ENCODE measurements at regions not wholly inside any gene's neighbourhood (a gene's known extent, or its start where the extent isn't known, plus 50 kb on each side); places are given as distances from the start of the nearest gene placed in this dataset.
A peak's percentile ranks its signal among the peaks of the same experiment; 100 is the strongest.

DNA sequence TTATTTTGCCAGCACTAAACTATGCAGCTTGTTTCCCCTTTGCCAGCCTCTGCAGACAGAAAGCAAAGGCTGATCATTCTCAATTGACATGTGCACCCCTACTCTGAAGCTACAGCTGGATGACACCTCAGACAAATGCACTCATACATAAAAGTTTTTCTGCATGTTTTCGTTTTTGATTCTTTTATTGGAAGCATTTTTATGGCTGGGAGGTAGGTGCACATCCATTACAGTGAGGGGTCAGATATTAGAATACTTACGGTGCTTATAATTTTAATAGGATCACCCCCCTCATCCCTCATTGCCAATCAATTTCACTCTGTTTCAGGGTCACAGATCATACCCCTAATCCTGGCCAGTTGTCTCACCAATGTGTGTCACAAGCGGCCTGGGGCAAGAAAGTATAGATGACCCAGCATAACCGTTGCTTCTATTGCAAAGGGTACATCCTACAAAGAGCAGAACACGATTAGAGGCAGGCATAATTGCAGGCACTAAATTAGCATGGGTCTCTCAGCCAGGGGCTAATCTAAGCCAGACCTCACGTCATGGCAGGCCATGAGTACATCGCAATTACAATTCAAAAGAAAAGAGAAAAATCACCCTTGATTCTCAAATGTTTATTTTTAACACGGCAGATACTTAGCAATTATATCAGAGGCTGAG, 89.5 kb upstream of the SOX9 start:
- DNase-seq (ENCODE audit: low spot score) (no peak), ATAC-seq (no peak)
- intact Hi-C loops (cut with DNase I): no loop called here

DNA sequence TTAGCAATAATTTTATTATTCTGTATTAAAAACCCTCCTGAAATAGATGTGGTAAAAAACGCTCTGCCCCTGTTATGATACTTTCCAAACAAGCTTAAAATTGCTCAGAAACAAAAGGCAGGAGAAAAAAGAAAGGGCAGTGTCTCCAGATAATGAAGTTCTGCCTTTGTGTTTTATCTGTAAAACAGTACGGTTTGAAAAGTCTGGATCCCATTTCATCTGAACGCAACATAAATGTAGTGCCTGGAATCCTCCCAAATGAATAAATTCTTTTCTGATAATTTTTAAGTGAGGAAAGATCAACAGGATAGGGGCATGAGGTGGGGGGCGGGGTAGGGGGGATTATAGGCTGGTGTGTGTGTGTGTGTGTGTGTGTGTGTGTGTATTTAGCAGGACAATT, 87.5 kb upstream of the SOX9 start:
- DNase-seq (ENCODE audit: low spot score) (no peak), ATAC-seq (no peak)
- intact Hi-C loops (cut with DNase I): no loop called here

DNA sequence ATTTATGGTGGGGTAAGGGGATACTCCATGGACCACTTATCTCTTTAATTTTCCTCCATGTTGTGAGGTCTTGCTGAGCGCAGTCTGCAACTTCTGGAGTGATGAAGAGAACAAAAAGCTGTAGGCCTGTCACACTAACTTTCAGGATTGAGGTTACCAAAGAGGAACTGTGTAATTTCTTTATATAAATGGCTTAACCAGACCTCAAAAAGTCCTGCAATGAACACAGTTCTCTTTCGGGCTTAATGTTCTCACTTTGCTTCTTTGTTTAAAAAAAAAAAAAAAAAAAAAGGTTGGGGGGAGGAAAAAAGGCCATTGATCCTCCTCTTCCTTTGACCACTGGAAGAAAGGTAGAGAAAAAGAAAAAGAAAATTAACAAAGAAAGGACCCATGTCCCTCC, 86.8 kb upstream of the SOX9 start:
- intact Hi-C loops (cut with DNase I): no loop called here
- ATAC-seq (no peak), DNase-seq (ENCODE audit: low spot score) (no peak)

DNA sequence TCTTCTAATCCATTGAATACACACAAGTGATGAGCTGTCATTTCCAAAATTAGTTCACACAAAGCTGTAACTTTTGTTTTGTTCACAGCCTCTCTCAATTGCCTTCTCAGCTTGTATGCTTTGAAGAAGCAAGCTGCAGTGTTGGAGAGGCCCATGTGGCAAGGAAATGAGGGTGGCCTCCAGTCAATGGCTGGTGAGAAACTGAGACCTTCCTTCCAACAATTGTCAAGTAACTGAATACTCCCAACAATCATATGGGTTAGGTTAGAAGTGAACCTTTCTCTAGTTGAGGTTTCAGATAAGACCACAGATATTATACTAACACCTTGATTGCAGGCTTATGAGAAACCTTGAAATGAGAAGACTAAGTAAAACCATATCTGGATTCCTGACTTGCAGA, 82.4 kb upstream of the SOX9 start:
- DNase-seq (ENCODE audit: low spot score) (no peak), ATAC-seq (no peak)
- intact Hi-C loops (cut with DNase I): no loop called here

DNA sequence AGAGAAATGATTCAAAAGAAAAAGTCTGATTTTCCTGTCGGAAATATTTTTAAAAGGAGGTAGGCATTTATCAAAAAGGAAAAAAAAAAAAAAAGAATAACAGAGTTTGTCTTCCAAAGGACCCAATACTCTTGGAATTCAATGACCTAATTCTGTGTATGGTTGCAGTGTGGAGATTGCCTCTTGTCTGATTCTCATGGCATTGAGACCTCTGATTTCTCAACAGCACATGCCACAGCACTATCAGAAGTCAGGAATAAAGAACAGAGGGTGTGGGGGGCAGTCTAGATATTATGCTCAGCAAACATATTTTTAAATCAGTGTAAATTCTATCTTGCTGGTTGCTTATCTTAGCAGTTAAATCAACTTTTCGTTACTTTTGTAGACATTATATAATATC, 81.3 kb upstream of the SOX9 start:
- intact Hi-C loops (cut with DNase I): no loop called here
- DNase-seq (ENCODE audit: low spot score) (no peak), ATAC-seq (no peak)

DNA sequence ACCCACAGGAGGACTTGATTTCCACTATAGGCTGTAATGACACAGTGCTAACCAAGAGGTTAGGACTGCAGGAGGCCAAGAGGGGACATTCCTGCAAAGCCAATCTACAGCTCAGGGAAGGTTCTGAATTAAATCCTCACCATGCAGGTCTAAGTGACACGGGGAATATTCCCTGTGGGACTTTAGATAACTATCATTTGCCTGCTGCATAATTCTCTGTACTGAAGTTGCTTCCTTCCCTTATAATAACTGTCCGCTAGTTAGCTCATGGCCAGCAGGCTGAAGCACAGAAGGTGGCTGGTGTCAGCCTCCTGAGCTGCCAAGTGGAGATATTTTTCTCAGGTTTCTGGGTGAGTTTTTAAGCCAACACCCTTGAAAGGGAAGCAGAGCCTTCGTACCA, 74.6 kb upstream of the SOX9 start:
- no peak for DNase-seq (ENCODE audit: low spot score)
- intact Hi-C loops (cut with DNase I): no loop called here

DNA sequence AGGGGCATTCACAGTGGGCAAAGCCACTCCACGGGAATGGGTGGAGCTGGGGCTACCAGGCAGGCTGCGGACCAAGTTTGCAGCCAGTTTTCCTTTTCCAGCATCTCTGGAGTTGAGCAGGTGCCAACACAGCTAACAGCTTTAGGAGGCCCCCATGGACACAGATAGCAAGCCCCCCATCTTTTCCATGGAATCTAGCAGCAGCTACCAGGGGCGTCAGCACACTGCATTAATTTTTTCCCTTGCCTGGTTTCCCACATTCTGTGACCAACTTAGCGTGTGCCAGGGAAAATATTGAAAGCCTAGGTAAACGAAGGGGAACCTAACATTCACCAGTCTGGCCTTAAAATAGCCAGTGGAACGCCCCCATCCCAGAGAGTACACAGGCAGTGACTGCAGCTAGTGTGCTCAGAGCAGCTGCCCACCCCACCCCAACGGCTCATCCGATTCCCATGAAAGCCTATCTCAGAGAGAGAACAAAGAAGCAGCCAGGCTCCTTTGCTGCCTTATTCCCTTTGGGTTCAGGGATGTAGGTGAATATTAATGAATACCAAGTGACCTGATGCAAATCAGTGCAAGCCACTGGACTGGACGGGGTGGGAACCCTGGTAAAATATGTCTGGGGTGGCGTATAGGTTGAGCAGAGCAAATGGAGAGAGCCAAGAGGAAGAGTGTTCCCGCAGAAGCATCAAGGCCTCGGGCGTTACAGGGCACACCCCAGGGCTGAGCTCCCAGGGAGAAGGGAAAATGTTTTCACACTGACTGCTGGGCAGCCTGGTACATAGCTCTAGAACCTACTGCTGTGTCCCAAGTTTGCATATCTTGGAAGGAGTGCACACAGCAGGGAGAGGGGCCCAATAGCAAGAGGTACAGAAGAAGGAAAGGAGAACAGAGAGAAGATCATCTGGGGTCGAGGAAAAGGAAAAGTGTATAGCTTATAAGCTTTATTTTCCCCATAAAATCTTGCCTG, 73.9 kb upstream of the SOX9 start:
- intact Hi-C loops (cut with DNase I): no loop called here
- DNase-seq (ENCODE audit: low spot score) (no peak), ATAC-seq (no peak)

More for the DNA sequence above, 74.6 kb upstream of the SOX9 start:
- no peak for ATAC-seq

DNA sequence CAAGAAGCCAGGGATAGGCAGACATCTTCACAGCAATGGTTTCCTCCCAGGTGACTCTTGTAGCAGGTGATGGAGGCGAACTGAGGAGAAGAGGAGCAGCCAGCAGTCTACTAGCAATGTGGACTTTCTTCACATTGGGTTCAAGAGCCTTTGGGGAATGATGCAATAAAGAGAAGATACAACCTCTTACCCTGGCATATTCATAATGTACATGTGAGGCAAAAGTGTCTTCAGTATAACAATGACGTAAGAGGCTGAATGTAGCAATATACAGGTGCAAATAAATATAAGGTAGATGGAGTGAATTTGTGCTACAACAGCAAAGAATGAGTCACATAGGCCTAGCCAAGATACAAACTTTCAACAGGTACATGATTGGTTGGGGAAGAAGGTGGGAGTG, 70.9 kb upstream of the SOX9 start:
- intact Hi-C loops (cut with DNase I): no loop called here
- DNase-seq (ENCODE audit: low spot score) (no peak), ATAC-seq (no peak)

DNA sequence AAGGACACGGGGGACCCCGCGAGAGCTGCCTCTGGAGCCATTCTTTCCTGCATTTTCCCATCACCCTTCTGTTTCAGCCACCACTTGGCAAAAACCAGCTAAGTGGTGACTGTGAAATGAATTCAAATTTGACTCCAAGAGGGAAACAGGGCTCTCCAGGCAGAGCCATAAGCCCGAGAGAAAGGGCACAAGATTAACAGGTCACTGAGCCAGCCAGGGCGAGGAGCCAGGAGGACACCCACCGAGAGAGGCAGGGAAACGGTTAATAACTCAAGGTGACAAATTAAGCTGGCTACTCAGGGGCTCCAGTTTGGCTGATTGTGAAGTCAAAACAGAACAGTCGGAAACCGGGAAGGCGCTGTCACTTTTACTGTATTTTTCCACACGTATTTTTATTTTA, 67.8 kb upstream of the SOX9 start:
- intact Hi-C loops (cut with DNase I): no loop called here
- ATAC-seq (no peak), DNase-seq (ENCODE audit: low spot score) (no peak)

DNA sequence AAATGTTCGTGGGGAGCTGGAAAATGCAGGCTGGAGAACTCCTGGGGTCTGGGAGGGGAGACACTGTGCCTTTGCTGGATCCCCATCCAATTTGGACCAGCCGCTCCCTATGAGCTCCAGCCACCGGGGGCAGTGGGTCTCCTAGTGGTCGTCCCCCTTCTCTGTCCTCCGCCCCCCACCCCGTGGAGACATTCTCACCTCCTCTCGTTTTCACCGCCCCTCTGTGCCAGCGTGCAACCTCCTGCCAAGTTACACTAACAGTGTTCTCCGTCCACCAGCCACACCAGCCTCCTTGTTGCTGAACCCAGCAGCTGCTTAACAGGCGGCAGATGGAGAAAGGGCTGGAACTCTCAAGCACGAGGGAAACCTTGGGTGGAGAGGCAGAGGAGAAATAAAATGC, 67.4 kb upstream of the SOX9 start:
- DNase-seq (ENCODE audit: low spot score) (no peak), ATAC-seq (no peak)
- intact Hi-C loops (cut with DNase I): no loop called here

DNA sequence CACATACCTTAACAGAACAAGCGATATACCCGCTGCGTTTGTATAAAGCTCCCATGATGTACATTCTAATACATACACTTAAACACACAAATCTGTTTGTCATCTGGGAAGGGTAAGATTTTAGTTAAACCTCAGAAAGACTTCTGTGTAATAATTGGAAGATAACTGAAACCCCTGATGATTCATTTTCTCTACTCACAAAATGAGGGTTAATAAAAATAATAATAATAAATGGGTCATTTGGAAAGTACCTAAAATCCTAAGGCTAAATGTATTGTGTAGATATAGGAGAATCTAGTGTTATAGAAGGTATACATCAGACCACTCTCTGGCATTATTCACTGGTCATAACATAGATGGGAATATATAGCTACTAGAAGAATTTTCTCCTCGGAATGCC, 64.7 kb upstream of the SOX9 start:
- ATAC-seq (no peak), DNase-seq (ENCODE audit: low spot score) (no peak)
- intact Hi-C loops (cut with DNase I): no loop called here

DNA sequence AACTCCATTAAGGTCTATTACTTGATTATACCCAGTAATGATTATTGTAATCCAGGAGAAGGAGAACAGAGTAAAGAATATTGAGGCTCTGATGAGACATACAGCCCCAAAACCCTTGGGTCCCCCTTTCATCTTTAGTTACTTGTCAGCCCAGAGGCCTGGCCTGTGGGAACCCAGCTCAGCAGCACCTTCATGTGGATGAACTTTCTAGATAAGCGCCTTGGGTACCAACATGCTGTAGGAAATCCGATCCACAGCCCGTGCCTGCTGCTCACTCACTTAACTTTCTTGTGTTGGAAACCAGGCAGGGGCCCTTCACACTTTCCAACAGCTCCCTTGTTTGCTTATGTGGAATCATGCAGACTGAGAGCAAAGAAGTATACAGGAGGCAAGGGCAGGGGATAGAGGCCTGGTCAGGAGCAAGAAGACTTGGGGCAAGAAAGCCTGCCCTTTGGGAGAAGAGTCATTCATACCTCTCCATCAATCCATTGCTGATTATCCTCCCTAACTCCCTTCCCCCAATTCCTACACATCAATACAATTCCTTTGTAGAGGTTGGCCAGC, 64.0 kb upstream of the SOX9 start:
- intact Hi-C loops (cut with DNase I): no loop called here
- ATAC-seq (no peak), DNase-seq (ENCODE audit: low spot score) (no peak)

DNA sequence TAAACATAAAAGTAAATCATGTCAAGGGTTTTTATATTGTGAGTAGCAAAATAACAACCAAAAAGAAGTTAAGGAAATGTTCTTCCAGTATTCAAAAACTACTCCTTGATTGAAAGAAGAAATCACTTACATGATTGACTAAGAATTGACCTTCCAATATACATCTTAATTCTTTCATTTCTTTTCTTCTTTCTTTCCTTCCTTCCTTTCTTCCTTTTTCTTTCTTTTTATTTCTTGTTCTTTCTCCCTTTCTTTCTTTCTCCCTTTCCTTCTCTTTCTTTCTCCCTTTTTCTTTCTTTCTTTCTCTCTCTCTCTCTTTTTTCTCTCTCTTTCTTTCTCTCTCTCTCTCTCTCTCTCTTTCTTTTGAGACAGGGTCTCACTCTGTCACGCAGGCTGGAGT, 60.7 kb upstream of the SOX9 start:
- DNase-seq (ENCODE audit: low spot score) (no peak), ATAC-seq (no peak)
- intact Hi-C loops (cut with DNase I): no loop called here

DNA sequence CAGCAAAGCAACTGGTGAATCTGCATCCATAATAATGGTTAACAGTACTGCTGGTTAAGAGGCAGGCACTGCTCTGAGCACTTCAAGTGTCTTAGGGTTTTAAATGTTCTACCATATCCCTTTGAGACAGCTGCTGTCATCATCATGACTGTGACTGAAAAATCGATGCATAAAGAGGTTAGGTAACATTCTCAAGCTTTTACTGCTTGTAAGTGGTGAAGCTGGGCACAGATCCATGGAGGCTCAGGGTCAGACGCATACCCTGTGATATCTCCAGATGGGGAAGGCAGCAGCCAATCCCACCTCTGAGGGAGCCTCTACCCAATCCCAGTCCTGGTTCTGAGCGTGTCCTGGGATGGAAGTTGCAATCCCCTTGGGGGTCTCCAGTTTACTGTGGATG, 57.6 kb upstream of the SOX9 start:
- DNase-seq (ENCODE audit: low spot score): no peak
- intact Hi-C loops (cut with DNase I): no loop called here
- ATAC-seq: peak; percentile 44

DNA sequence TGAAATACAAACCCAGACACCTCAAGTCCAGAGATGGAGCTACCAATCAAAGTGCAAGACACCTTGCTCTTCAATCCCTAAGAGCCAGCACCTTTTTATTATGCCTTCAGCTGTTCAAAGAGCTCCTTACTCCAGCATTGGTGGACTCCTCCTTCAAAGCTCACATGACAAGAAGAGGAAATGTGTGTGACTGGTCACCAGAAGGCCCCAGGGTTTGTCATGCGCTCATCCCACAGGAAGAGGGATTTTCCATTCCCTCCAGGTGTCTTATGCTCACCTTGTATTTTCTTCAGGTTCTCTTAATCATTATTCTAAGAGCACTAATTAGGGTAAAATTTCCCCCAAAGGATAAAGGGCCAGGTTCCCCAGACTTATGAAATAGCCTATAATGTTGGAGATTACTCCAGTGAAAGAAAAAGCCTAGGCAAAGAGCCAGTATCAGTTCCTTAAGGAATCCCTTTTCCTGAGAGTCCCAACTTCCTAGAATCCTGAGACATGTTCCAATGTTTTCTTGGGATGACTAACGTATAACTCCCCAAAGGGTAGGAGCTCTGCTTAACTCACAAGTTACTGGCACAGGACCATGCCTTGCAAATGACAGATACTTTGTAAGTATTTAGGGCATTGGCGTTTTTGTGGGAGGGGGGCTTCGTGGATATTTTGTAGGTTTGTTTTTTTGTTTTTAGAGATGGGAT, 56.9 kb upstream of the SOX9 start:
- peak; percentile 30 for ATAC-seq
- intact Hi-C loops (cut with DNase I): no loop called here
- no peak for DNase-seq (ENCODE audit: low spot score)

DNA sequence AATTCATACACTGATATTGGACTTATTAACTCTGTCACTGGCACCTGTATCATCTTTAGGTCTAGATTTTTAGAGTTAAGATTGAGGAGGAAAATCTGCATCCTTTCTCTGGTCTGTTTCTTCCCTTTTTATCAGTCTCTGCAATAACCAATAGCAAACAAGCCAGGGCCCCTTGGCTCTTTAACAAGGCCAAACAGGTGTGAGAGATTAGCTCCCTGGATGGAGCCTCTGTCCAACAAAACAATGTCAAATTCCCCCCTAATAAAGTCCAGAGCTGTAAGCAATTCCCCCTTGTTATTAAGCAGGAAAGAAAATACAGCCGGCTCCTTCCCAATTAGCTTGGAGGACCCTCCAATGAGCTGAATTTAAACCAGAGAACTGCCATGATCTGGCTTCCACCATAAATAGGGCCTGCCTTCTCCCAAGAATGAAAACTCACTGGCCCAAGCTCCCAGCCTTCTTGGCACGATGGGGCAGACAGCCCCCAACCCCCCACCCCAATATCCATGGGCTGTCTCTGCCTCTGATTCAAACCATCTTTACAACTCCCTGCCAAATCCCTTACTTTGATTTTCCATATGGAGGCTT, 56.1 kb upstream of the SOX9 start:
- DNase-seq (ENCODE audit: low spot score): no peak
- intact Hi-C loops (cut with DNase I): no loop called here
- ATAC-seq: no peak

DNA sequence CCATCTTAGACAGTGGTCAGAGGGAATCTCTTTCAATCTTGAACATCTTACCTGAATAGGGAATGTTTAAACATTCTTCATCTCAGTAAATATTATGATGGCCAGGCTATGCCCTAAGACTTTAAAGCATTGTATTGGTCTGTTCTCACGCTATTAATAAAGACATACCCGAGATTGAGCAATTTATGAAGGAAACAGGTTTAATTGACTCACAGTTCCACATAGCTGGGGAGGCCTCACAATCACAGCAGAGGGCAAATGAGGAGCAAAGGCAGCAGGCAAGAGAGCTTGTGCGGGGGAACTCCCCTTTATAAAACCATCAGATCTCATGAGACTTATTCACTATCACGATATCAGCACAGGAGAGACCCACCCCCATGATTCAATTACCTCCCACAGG, 55.3 kb upstream of the SOX9 start:
- ATAC-seq: no peak
- intact Hi-C loops (cut with DNase I): no loop called here

DNA sequence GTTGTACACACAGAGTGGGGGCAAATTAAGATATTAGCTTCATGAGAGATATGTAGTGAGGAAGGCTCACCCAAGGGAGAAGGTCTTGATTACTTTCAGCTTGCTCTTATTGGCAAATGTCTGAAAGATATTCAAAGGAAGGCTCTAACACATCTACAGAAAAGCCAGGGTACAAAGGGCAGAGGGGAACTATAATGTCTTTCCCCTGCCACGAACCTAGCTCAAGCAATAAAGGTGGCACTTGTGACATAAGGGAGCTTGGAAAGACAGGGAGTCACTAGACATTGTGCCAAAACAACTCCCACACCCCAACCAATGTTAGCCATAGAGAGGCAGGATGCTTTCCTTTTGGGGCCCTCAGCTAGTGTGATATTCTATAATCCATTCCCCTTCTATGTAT, 52.2 kb upstream of the SOX9 start:
- DNase-seq (ENCODE audit: low spot score) (no peak), ATAC-seq (no peak)
- intact Hi-C loops (cut with DNase I): no loop called here

More for the DNA sequence above, 55.3 kb upstream of the SOX9 start:
- no peak for DNase-seq (ENCODE audit: low spot score)

DNA sequence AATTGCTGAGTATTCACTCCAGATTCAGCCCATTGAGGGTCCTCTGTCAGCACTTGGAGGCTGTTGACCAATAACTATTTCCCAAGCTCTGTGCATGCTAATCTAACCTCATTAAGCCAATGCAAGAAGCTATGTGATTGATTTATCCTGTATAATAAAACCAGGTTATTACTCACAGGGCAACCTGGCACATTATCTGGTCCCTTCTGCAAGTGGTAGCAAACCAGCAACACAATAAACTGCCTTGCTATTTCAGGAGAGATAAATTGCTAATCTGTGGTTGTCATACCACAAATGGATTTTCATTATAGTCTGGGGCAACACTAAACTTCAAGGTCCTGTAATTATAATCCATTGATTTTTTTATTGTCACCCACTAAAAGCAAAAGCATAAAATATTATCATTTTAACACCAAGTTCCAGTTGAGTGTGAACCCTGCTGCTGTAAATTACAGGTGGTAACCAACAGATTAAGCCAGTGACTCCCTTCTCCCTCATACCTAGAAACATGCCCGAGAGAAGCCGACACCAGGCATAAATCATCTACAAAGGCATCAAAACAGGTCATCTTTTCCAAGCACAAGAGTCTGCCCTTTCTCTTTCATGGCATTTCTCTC, 51.1 kb upstream of the SOX9 start:
- no peak for ATAC-seq
- intact Hi-C loops (cut with DNase I): no loop called here
- DNase-seq (ENCODE audit: low spot score): no peak

Measured in sciatic nerve (tissue), 2 donors.